Neural cell (in vitro differentiated cells): ENCODE measurements at regions not wholly inside any gene's neighbourhood (a gene's known extent, or its start where the extent isn't known, plus 50 kb on each side); places are given as distances from the start of the nearest gene placed in this dataset.

Experiments
- H2AFZ ChIP-seq: fragments of 200-600, 300-800 bp; sonication (generic), shearing (Covaris generic); 2 replicates; pipeline ENCODE4 v1.6.0; 2014; ENCODE audit warnings: low read depth, mild to moderate bottlenecking, antibody characterized with exemption, low read length, moderate library complexity
- H3F3A ChIP-seq: fragments of 200-600 bp; shearing (Covaris generic); 2 replicates; pipeline ENCODE4 v1.6.1; 2016; ENCODE audit warnings: mild to moderate bottlenecking, moderate library complexity, mixed read lengths, antibody characterized with exemption, low read length; ENCODE audit not compliant: insufficient read depth, poor library complexity, severe bottlenecking
- H3K27ac ChIP-seq: fragments of 200-600, 300-800 bp; sonication (generic), shearing (Covaris generic); 2 replicates; pipeline ENCODE4 v1.5.1; 2014; ENCODE audit warnings: mild to moderate bottlenecking, low read length, moderate library complexity
- H3K27me3 ChIP-seq: fragments of 300-800, 200-600 bp; sonication (generic), shearing (Covaris generic); 2 replicates; pipeline ENCODE4 v1.6.0; 2014; ENCODE audit warnings: mild to moderate bottlenecking, low read depth, low read length, moderate library complexity; ENCODE audit not compliant: insufficient read depth
- H3K36me3 ChIP-seq: fragments of 300-800, 200-600 bp; sonication (generic), shearing (Covaris generic); 2 replicates; pipeline ENCODE4 v1.5.1; 2014; ENCODE audit warnings: mild to moderate bottlenecking, antibody characterized with exemption, low read length, moderate library complexity; ENCODE audit not compliant: insufficient read depth
- H3K4me2 ChIP-seq: fragments of 300-800, 200-600 bp; sonication (generic), shearing (Covaris generic); 2 replicates; pipeline ENCODE4 v1.6.0; 2014; ENCODE audit warnings: mild to moderate bottlenecking, low read length
- H3K4me3 ChIP-seq: fragments of 300-800, 200-600 bp; sonication (generic), shearing (Covaris generic); 2 replicates; pipeline ENCODE4 v1.5.1; 2014; ENCODE audit warnings: mild to moderate bottlenecking, low read length, moderate library complexity
- H3K79me2 ChIP-seq: fragments of 200-600 bp; shearing (Covaris generic); replicated peaks from 2 replicates; pipeline ENCODE4 v1.6.0; 2014; ENCODE audit warnings: mild to moderate bottlenecking, low read length, moderate library complexity; ENCODE audit not compliant: insufficient read depth
- H3K9ac ChIP-seq: fragments of 300-800, 200-600 bp; sonication (generic), shearing (Covaris generic); 2 replicates; pipeline ENCODE4 v1.6.1; 2016; ENCODE audit warnings: mild to moderate bottlenecking, low read length, mixed read lengths
- H3K9me2 ChIP-seq: fragments of 200-600 bp; shearing (Covaris generic); 2 replicates; pipeline ENCODE4 v1.6.1; 2016; ENCODE audit warnings: mild to moderate bottlenecking, low read length, mixed read lengths; ENCODE audit not compliant: insufficient read depth
- H3K9me3 ChIP-seq: fragments of 200-600, 300-800 bp; sonication (generic), shearing (Covaris generic); 2 replicates; pipeline ENCODE4 v1.6.1; 2016; ENCODE audit warnings: mild to moderate bottlenecking, mixed run types, low read length, moderate library complexity, mixed read lengths
- H4K20me1 ChIP-seq: fragments of 200-600 bp; shearing (Covaris generic); 2 replicates; pipeline ENCODE4 v1.6.1; 2016; ENCODE audit warnings: mild to moderate bottlenecking, mixed run types; ENCODE audit not compliant: insufficient read depth
- EP300 ChIP-seq: fragments of 450-650 bp; conservative IDR thresholded peaks from 2 replicates; pipeline ENCODE4 v1.6.1; 2014; ENCODE audit warnings: antibody characterized with exemption, mild to moderate bottlenecking, moderate library complexity; ENCODE audit not compliant: poor library complexity, severe bottlenecking
- EZH2 ChIP-seq: fragments of 200-600, 300-800 bp; shearing (Covaris generic), sonication (generic); IDR thresholded peaks from 2 replicates; pipeline ENCODE4 v1.6.1; 2014; ENCODE audit warnings: antibody characterized with exemption, low read length, borderline replicate concordance, mild to moderate bottlenecking; ENCODE audit not compliant: insufficient read depth, poor library complexity, severe bottlenecking
- MXI1 ChIP-seq: fragments of 450-650 bp; conservative IDR thresholded peaks from 2 replicates; pipeline ENCODE4 v1.6.1; 2014; ENCODE audit warnings: antibody characterized with exemption, mild to moderate bottlenecking; ENCODE audit not compliant: poor library complexity, severe bottlenecking
- POLR2AphosphoS5 ChIP-seq: IDR thresholded peaks from 2 replicates; pipeline ENCODE4 v1.6.1; 2012
- RAD21 ChIP-seq: fragments of 450-650 bp; conservative IDR thresholded peaks from 2 replicates; pipeline ENCODE4 v1.6.1; 2014; ENCODE audit warnings: antibody characterized with exemption, mild to moderate bottlenecking, moderate library complexity
- SMC3 ChIP-seq: fragments of 450-650 bp; conservative IDR thresholded peaks from 2 replicates; pipeline ENCODE4 v1.6.1; 2014; ENCODE audit warnings: antibody characterized with exemption, mild to moderate bottlenecking, moderate library complexity; ENCODE audit not compliant: poor library complexity
- TAF1 ChIP-seq: IDR thresholded peaks from 2 replicates; pipeline ENCODE4 v1.6.1; 2012; ENCODE audit warnings: low read depth
- TF ChIP-seq, protein P1 (sequence below): IDR thresholded peaks from 2 replicates; pipeline ENCODE4 v1.6.1; 2012; ENCODE audit warnings: borderline replicate concordance
- TF ChIP-seq, protein P2 (sequence below): fragments of 450-650 bp; IDR thresholded peaks from 2 replicates; pipeline ENCODE4 v1.5.1; 2014; ENCODE audit warnings: antibody characterized with exemption, mild to moderate bottlenecking, moderate library complexity; ENCODE audit not compliant: poor library complexity, severe bottlenecking

DNA sequence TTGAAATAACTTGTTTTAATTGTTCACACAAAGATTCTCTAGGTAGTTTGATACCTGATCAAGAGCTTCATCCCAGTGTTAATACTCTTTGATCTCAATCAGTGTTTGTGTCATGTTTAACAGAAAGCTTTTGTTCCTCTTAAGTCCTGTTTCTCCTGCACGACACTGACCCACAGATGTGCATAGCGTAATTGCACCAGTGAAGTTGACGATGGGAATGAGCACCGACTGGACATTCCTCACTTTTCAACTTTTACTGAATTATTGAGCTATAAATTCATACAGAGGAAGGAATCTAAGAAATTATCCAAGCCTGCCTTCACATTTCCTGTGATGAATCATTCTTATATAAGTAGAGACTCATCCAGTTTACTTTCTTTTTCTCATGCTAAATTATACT lies 878.7 kb upstream of the TENM3 start:
- Histone ChIP-seq H3K4me3 (no peak overlapping the region), H3F3A (no peaks in the 10 kb centered on the region), H2AFZ (no peak overlapping the region), H3K79me2 (no peaks in the 10 kb centered on the region), H3K4me2 (no peak overlapping the region), H3K9me2 (no peaks in the 10 kb centered on the region), H3K27ac (no peak overlapping the region), H3K27me3 (no peaks in the 10 kb centered on the region), H3K36me3 (no peaks in the 10 kb centered on the region), H3K9me3 (no peaks in the 10 kb centered on the region), H4K20me1 (no peaks in the 10 kb centered on the region), H3K9ac (no peak overlapping the region)
- TF ChIP-seq, protein P1, sequence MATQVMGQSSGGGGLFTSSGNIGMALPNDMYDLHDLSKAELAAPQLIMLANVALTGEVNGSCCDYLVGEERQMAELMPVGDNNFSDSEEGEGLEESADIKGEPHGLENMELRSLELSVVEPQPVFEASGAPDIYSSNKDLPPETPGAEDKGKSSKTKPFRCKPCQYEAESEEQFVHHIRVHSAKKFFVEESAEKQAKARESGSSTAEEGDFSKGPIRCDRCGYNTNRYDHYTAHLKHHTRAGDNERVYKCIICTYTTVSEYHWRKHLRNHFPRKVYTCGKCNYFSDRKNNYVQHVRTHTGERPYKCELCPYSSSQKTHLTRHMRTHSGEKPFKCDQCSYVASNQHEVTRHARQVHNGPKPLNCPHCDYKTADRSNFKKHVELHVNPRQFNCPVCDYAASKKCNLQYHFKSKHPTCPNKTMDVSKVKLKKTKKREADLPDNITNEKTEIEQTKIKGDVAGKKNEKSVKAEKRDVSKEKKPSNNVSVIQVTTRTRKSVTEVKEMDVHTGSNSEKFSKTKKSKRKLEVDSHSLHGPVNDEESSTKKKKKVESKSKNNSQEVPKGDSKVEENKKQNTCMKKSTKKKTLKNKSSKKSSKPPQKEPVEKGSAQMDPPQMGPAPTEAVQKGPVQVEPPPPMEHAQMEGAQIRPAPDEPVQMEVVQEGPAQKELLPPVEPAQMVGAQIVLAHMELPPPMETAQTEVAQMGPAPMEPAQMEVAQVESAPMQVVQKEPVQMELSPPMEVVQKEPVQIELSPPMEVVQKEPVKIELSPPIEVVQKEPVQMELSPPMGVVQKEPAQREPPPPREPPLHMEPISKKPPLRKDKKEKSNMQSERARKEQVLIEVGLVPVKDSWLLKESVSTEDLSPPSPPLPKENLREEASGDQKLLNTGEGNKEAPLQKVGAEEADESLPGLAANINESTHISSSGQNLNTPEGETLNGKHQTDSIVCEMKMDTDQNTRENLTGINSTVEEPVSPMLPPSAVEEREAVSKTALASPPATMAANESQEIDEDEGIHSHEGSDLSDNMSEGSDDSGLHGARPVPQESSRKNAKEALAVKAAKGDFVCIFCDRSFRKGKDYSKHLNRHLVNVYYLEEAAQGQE = no peak
- TF ChIP-seq MXI1 = no peak
- no peak for TF ChIP-seq POLR2AphosphoS5
- TF ChIP-seq EP300 = no peak
- no peak for TF ChIP-seq RAD21
- TF ChIP-seq SMC3 = no peak
- TF ChIP-seq, protein P2, sequence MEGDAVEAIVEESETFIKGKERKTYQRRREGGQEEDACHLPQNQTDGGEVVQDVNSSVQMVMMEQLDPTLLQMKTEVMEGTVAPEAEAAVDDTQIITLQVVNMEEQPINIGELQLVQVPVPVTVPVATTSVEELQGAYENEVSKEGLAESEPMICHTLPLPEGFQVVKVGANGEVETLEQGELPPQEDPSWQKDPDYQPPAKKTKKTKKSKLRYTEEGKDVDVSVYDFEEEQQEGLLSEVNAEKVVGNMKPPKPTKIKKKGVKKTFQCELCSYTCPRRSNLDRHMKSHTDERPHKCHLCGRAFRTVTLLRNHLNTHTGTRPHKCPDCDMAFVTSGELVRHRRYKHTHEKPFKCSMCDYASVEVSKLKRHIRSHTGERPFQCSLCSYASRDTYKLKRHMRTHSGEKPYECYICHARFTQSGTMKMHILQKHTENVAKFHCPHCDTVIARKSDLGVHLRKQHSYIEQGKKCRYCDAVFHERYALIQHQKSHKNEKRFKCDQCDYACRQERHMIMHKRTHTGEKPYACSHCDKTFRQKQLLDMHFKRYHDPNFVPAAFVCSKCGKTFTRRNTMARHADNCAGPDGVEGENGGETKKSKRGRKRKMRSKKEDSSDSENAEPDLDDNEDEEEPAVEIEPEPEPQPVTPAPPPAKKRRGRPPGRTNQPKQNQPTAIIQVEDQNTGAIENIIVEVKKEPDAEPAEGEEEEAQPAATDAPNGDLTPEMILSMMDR = no peak

DNA sequence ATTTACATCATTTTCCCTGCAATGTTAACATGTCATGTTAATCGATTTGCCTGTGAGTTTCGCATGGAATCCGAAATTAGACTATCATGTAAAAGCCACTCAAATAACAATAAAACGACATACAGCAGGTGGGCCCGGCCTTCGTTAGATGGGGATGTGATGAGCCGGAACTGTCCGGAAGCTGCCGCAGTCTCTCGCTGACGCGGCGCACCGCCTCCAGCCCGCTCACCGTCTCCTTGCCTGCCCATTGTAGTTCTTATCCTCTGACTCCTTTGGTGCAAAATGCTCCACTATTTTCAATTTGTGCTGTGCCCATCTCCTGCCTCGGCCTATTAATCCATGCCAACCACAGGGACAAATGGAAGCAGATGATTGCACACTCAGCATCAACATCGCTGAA lies 877.5 kb upstream of the TENM3 start:
- Histone ChIP-seq H3K9me3 (no peaks in the 10 kb centered on the region), H4K20me1 (no peaks in the 10 kb centered on the region), H3K4me2 (no peak overlapping the region), H3K27ac (no peak overlapping the region), H3F3A (no peaks in the 10 kb centered on the region), H3K36me3 (no peaks in the 10 kb centered on the region), H2AFZ (no peak overlapping the region), H3K9me2 (no peaks in the 10 kb centered on the region), H3K79me2 (no peaks in the 10 kb centered on the region), H3K4me3 (no peak overlapping the region), H3K27me3 (no peaks in the 10 kb centered on the region), H3K9ac (no peak overlapping the region)
- TF ChIP-seq, protein P1 = no peak
- TF ChIP-seq TAF1 (no peak), EZH2 (no peak), RAD21 (no peak), SMC3 (no peak), EP300 (no peak), MXI1 (no peak), POLR2AphosphoS5 (no peak)
- TF ChIP-seq, protein P2 = no peak
